DOHH2 (cell line): ENCODE measurements at regions not wholly inside any gene's neighbourhood (a gene's known extent, or its start where the extent isn't known, plus 50 kb on each side); places are given as distances from the start of the nearest gene placed in this dataset.

Experiments
- H3F3A ChIP-seq: fragments of 200-600 bp; sonication (generic), shearing (Covaris generic); 2 replicates; pipeline ENCODE4 v1.6.0; 2016; ENCODE audit warnings: antibody characterized with exemption, mild to moderate bottlenecking; ENCODE audit not compliant: control insufficient read depth, insufficient read depth
- H3K27ac ChIP-seq: fragments of 200-600 bp; sonication (generic); 2 replicates; pipeline ENCODE4 v1.5.1; 2014; ENCODE audit warnings: low read depth, mild to moderate bottlenecking, low read length, moderate library complexity
- H3K27me3 ChIP-seq: fragments of 200-600 bp; sonication (generic); 2 replicates; pipeline ENCODE4 v1.6.1; 2014; ENCODE audit warnings: mild to moderate bottlenecking, low read length, mixed read lengths; ENCODE audit not compliant: control insufficient read depth
- H3K36me3 ChIP-seq: fragments of 200-600 bp; sonication (generic); 2 replicates; pipeline ENCODE4 v1.6.1; 2014; ENCODE audit warnings: mild to moderate bottlenecking, low read length, moderate library complexity, mixed read lengths; ENCODE audit not compliant: control insufficient read depth
- H3K4me1 ChIP-seq: fragments of 200-600 bp; sonication (generic); 2 replicates; pipeline ENCODE4 v1.6.1; 2014; ENCODE audit warnings: mild to moderate bottlenecking, low read length, mixed read lengths; ENCODE audit not compliant: control insufficient read depth
- H3K4me2 ChIP-seq: fragments of 200-600 bp; sonication (generic); 2 replicates; pipeline ENCODE4 v1.6.0; 2014; ENCODE audit warnings: mild to moderate bottlenecking, low read length, moderate library complexity
- H3K4me3 ChIP-seq: fragments of 200-600 bp; sonication (generic); 2 replicates; pipeline ENCODE4 v1.5.1; 2014; ENCODE audit warnings: mild to moderate bottlenecking, low read length, mixed read lengths
- H3K79me2 ChIP-seq: fragments of 200-600 bp; sonication (generic); 2 replicates; pipeline ENCODE4 v1.6.1; 2014; ENCODE audit warnings: mild to moderate bottlenecking, low read length, mixed read lengths; ENCODE audit not compliant: control insufficient read depth
- H3K9me2 ChIP-seq: fragments of 200-600 bp; sonication (generic); replicated peaks from 2 replicates; pipeline ENCODE4 v1.6.1; 2014; ENCODE audit warnings: mild to moderate bottlenecking, low read length, mixed read lengths; ENCODE audit not compliant: control insufficient read depth
- H3K9me3 ChIP-seq: fragments of 200-600 bp; sonication (generic); 2 replicates; pipeline ENCODE4 v1.6.1; 2014; ENCODE audit warnings: antibody characterized with exemption, low read length, mixed read lengths; ENCODE audit not compliant: control insufficient read depth, insufficient read depth
- H4K20me1 ChIP-seq: fragments of 200-600 bp; sonication (generic); 2 replicates; pipeline ENCODE4 v1.6.0; 2014; ENCODE audit warnings: low read depth, mild to moderate bottlenecking, antibody characterized with exemption, low read length, moderate library complexity; ENCODE audit not compliant: control insufficient read depth, insufficient read depth
- EZH2phosphoT487 ChIP-seq: fragments of 200-600 bp; sonication (generic); IDR thresholded peaks from 2 replicates; pipeline ENCODE4 v1.6.1; 2017; ENCODE audit warnings: borderline replicate concordance, mild to moderate bottlenecking, antibody characterized with exemption, low read length, moderate library complexity, mixed read lengths
- TF ChIP-seq, protein P1 (sequence below): fragments of 200-600 bp; sonication (generic); IDR thresholded peaks from one replicate; pipeline ENCODE4 v1.5.1; 2014; ENCODE audit warnings: antibody characterized with exemption, mild to moderate bottlenecking, low read depth, low read length; ENCODE audit not compliant: poor library complexity, severe bottlenecking

GRCh38 chr10:85430991-85431390 is 935.6 kb downstream of the GRID1 start:
- no peak overlapping the region for H3K4me3 ChIP-seq
- H3K27ac ChIP-seq, result no peak overlapping the region
- H3K4me2 ChIP-seq, result no peak overlapping the region
- no peaks in the 10 kb centered on the region for H3K36me3 ChIP-seq
- H3K4me1 ChIP-seq, result no peaks in the 10 kb centered on the region
- no peaks in the 10 kb centered on the region for H3K9me2 ChIP-seq
- no peaks in the 10 kb centered on the region for H3K79me2 ChIP-seq
- H3K27me3 ChIP-seq, result no peaks in the 10 kb centered on the region
- H3K9me3 ChIP-seq, result no peaks in the 10 kb centered on the region
- no peaks in the 10 kb centered on the region for H3F3A ChIP-seq
- no peaks in the 10 kb centered on the region for H4K20me1 ChIP-seq
- TF ChIP-seq EZH2phosphoT487, result no peak
- TF ChIP-seq, protein P1, sequence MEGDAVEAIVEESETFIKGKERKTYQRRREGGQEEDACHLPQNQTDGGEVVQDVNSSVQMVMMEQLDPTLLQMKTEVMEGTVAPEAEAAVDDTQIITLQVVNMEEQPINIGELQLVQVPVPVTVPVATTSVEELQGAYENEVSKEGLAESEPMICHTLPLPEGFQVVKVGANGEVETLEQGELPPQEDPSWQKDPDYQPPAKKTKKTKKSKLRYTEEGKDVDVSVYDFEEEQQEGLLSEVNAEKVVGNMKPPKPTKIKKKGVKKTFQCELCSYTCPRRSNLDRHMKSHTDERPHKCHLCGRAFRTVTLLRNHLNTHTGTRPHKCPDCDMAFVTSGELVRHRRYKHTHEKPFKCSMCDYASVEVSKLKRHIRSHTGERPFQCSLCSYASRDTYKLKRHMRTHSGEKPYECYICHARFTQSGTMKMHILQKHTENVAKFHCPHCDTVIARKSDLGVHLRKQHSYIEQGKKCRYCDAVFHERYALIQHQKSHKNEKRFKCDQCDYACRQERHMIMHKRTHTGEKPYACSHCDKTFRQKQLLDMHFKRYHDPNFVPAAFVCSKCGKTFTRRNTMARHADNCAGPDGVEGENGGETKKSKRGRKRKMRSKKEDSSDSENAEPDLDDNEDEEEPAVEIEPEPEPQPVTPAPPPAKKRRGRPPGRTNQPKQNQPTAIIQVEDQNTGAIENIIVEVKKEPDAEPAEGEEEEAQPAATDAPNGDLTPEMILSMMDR, result no peak

DNA sequence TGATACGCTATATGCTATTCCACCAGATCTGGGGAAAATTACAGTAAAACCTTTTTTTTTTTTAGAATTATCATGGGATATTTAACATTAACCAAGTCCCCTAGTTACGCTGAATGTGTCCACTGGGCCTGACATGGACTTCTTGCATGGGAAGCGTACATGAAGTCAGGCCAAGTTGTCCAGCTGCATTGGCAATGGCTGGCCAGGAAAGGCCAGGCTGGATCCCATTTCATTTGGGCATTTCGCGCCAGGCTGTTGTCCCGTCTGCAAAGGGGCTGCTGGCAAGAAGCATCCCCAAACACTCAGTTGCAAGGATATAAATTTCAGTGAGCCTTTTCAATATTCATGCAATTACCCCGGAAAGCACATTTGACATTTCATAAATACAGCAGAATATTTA is 933.3 kb downstream of the GRID1 start:
- H3K9me2 ChIP-seq, result no peaks in the 10 kb centered on the region
- H3K27ac ChIP-seq, result no peak overlapping the region
- no peaks in the 10 kb centered on the region for H3K79me2 ChIP-seq
- H3F3A ChIP-seq, result no peaks in the 10 kb centered on the region
- no peak overlapping the region for H3K4me3 ChIP-seq
- H4K20me1 ChIP-seq, result no peaks in the 10 kb centered on the region
- no peak overlapping the region for H3K4me2 ChIP-seq
- no peaks in the 10 kb centered on the region for H3K4me1 ChIP-seq
- TF ChIP-seq, protein P1, result no peak
- TF ChIP-seq EZH2phosphoT487, result no peak
- no peaks in the 10 kb centered on the region for H3K36me3 ChIP-seq
- H3K9me3 ChIP-seq, result no peaks in the 10 kb centered on the region
- no peaks in the 10 kb centered on the region for H3K27me3 ChIP-seq

DNA sequence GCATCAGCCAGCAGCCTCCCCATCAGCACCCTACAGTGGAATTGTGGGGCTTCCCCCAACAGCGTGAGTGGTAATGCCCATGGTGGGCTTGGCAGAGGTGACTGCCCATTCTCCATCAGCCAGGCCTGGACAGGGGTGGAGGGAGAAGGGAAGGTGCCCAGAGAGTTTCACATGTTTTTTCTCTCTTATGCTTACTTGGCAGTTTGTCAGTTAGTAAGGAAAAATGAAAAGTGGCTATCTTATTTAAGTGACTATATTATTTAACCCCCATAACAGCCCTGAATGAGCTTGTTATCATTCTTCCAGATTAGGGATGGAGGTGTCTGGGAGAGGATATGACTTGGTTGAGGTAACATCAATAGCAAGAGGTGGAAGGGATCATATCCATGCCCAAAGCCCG is 921.7 kb downstream of the GRID1 start:
- H3K4me1 ChIP-seq, result no peaks in the 10 kb centered on the region
- no peak overlapping the region for H3K4me3 ChIP-seq
- H3F3A ChIP-seq, result no peaks in the 10 kb centered on the region
- H3K36me3 ChIP-seq, result no peaks in the 10 kb centered on the region
- TF ChIP-seq, protein P1, result no peak
- no peak for TF ChIP-seq EZH2phosphoT487
- no peaks in the 10 kb centered on the region for H3K9me2 ChIP-seq
- H3K27ac ChIP-seq, result no peak overlapping the region
- no peak overlapping the region for H3K4me2 ChIP-seq
- no peaks in the 10 kb centered on the region for H3K9me3 ChIP-seq
- no peaks in the 10 kb centered on the region for H3K79me2 ChIP-seq
- no peaks in the 10 kb centered on the region for H4K20me1 ChIP-seq
- no peaks in the 10 kb centered on the region for H3K27me3 ChIP-seq

DNA sequence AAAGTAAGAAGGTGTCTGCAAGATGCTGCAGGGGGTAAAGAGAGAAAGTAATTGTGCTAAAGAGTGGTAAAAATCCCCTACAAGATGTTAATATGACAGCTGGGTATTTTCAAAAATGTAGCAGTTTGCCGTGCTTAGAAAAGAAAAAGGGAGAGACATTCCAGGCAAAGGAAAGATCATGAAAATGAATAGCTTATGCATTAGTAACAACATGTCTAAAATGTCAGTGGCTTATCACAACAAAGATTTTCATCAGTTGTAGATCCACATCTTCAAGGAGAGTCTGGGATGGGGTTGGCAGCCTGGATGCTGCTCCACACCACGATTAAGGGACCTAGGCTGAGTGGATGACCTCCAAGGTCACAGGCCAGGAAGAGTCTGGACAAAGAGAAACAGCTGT is 920.9 kb downstream of the GRID1 start:
- Histone ChIP-seq H3K27ac (no peak overlapping the region), H4K20me1 (no peaks in the 10 kb centered on the region), H3K9me3 (no peaks in the 10 kb centered on the region), H3K36me3 (no peaks in the 10 kb centered on the region), H3K9me2 (no peaks in the 10 kb centered on the region), H3K4me2 (no peak overlapping the region), H3K4me1 (no peaks in the 10 kb centered on the region), H3K4me3 (no peak overlapping the region), H3K27me3 (no peaks in the 10 kb centered on the region), H3K79me2 (no peaks in the 10 kb centered on the region), H3F3A (no peaks in the 10 kb centered on the region)
- no peak for TF ChIP-seq EZH2phosphoT487
- TF ChIP-seq, protein P1, result no peak
